Medulla oblongata (tissue), 1 donor: ENCODE measurements at regions not wholly inside any gene's neighbourhood (a gene's known extent, or its start where the extent isn't known, plus 50 kb on each side); places are given as distances from the start of the nearest gene placed in this dataset.
A peak's percentile ranks its signal among the peaks of the same experiment; 100 is the strongest.

ENCODE experiments used
- DNase-seq: peaks from one replicate; pipeline ENCODE4 v3.0.0-alpha.2; 2015; ENCODE audit errors: extremely low spot score

- no peak for DNase-seq
Observed at GRCh38 chr3:147851062-147851461, 441.9 kb downstream of the ZIC1 start.

DNA sequence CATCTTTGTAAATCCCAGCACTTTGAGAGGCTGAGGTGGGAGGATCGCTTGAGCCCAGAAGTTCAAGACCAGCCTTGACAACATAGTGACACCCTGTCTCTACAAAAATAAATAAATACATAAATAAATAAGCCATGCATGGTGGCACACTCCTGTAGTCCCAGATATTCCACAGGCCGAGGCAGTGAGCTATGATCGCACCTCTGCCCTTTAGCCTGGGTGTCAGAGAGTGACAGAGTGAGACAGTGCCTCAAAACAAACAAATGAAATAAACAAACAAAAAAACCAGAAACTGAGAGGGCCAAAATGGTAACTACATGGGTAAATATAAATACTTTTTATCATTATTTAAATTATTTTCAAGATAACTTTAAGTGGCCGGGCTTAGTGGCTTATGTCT, 445.4 kb downstream of the ZIC1 start:
- DNase-seq, result no peak

DNA sequence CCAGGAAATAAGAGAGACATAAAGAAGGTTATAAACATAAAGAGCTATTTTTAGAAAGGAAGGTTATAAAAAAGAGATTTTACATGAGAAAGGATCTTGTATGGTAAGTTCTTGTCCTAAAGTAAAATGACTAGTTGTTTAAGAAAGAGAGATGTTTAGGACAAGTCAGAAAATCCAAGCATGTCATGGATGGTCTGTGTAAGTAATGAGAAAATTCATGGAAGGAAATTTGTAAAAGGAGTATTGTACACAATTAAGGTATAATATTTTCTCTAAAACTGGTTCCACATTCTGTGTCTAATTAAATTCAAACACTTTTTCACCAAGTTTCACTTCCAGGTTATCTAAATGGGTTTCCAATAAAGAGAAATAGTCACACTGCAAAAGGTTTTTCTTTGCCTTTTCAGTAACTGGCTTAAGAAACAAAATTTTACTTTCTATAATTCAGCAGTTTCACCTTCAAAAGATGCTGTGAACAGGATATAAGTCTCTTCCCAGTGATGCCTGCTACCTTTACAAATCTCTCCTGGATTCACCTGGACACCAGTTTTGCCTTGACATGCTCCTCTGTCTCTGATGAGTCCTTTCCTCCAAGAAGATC, 455.7 kb downstream of the ZIC1 start:
- no peak for DNase-seq

- no peak for DNase-seq
Observed at GRCh38 chr3:147866561-147866960, 457.4 kb downstream of the ZIC1 start.

- no peak for DNase-seq
Observed at GRCh38 chr3:147872568-147872967, 463.4 kb downstream of the ZIC1 start.

DNA sequence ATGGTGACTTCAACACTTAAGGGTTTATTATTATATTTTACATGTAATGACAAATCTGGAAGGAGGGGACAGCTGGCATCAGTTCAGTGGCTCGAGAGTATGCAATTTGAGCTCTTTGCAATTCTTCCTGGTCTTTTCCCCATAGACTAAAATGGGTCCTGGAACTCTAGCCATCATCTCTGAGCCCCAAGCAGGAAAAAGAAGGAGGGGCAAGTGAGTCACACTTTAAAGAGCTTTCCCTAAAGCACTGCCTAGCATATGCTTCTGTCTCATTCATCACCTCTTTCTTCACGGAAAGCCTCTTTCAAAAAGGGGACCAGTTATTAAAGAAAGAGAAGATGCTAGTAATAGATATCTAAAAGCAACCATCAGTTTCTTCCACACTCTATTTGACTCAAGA, 466.3 kb downstream of the ZIC1 start:
- DNase-seq, result no peak

DNA sequence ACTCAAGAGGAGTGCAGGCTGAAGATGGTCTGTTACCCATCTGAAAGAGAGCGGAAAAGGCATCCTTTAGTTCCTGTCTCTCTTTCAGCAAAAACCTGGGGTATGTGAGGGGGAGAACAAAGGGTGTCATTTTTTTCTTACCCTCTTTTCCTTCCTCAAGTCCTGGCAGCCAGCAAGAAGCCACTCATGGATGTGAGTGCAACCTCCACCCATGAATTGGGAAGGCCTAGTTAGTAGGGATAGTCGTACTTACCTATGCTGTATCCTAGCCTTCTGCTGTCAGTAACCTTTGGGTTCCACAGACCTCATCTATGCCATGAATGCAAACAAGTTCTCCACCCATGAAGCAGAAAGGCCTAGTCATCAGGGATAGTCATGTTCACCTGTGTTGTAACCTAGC, 472.8 kb downstream of the ZIC1 start:
- no peak for DNase-seq

GRCh38 chr3:147886879-147887278, 477.7 kb downstream of the ZIC1 start:
- no peak for DNase-seq

GRCh38 chr3:147887797-147888196, 478.6 kb downstream of the ZIC1 start:
- no peak for DNase-seq

- DNase-seq, result no peak
Observed at GRCh38 chr3:147890114-147890513, 480.9 kb downstream of the ZIC1 start.

GRCh38 chr3:147895509-147895908, 486.3 kb downstream of the ZIC1 start:
- no peak for DNase-seq

DNA sequence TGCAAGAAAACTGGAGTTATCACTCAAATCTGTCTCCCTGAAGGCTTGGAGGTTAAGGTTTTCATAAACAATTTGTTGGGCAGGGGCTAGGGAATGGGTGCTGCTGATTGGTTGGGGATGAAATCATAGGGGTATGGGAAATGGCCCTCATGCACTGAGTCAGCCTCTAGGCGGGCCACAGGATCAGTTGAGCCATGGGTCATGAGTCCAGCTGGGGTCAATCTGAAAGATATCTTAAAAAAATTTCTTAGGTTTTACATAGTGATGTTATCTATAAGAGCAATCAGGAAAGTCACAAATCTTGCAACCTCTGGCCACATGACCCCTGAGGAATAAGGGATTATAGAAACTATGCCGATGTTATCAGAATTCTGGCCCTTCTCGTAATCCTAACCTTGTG, 491.7 kb downstream of the ZIC1 start:
- no peak for DNase-seq

DNA sequence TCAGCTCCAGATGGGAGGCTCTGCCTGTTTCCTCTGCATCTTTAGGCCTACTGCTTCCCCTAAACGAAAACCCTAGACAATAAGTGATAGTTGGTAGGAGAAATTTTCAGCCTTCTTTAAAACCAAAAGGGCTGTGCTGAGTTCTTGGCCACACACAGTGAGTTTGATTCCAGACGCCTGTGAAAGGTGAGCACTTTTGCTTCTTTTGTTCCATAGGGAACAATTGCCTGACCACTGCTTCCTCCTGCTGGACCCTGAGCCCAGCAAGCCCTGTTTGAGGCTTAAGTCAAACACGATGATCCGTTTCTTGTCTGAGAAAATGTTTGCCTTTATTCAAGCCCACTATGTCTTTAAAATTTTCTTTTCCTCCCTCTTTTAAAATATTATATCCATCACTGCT, 493.9 kb downstream of the ZIC1 start:
- DNase-seq, result no peak

GRCh38 chr3:147904421-147904820, 495.3 kb downstream of the ZIC1 start:
- no peak for DNase-seq

DNA sequence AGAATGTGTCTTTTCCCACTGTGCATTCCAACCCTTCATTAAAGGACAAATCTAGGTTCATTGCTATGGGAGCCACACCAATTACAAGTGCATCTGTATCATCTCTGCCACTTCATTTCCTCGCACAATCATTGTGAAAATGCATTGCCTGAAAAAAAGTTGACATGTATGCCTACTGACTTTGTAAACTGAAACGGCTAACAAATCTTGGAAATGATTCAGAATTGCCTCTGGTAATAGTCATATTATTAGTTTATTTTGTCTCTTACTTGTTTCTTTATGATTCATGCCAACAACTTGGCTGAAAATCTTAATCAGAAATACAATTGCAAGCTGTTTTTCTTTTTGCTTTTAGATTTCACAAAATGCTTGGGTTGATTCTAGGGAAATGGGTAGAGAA, 497.1 kb downstream of the ZIC1 start:
- no peak for DNase-seq

DNA sequence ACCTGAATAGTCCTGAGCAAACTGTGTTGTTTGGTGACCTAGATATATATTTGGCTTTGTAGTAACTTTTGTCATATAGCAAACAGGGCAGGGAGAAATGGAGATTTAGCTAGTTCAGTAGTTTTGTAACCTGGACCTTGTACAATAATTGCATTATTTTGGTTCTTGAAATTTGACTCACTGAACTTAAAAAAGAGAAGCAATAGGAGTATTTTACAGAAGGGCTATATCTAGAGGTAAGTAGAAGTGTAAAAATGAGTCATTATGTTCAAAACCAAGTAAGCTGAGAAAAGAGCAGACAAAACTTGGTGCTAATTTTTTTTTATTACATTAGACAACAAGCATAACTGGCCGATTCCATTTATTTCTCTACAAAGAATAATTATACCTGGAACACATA, 505.4 kb downstream of the ZIC1 start:
- no peak for DNase-seq

GRCh38 chr3:147915057-147915456, 505.9 kb downstream of the ZIC1 start:
- DNase-seq, result no peak

GRCh38 chr3:147919496-147919895, 510.3 kb downstream of the ZIC1 start:
- DNase-seq, result no peak

GRCh38 chr3:147921051-147921450, 511.9 kb downstream of the ZIC1 start:
- peak; percentile 30 for DNase-seq

- DNase-seq, result no peak
Observed at GRCh38 chr3:147924755-147925154, 515.6 kb downstream of the ZIC1 start.

GRCh38 chr3:147925272-147925671, 516.1 kb downstream of the ZIC1 start:
- DNase-seq, result no peak

GRCh38 chr3:147930232-147930807, 521.2 kb downstream of the ZIC1 start:
- DNase-seq, result no peak

GRCh38 chr3:147934451-147935180, 525.5 kb downstream of the ZIC1 start:
- no peak for DNase-seq
